HEK293 (cell line): ENCODE measurements at regions not wholly inside any gene's neighbourhood (a gene's known extent, or its start where the extent isn't known, plus 50 kb on each side); places are given as distances from the start of the nearest gene placed in this dataset.

Source experiments
- CTCF ChIA-PET: fragments of 350-600 bp; formaldehyde crosslinking; extraction: SDS; loops from one replicate; lab custom pipeline; 2021; ENCODE audit warnings: antibody characterized with exemption; lab: Yijun Ruan, JAX
- POLR2A ChIA-PET: fragments of 300-600 bp; formaldehyde crosslinking; extraction: SDS; loops from one replicate; lab custom pipeline; 2020; ENCODE audit warnings: antibody characterized with exemption, inconsistent platforms; lab: Yijun Ruan, JAX
- H3K27ac ChIP-seq: fragments of 200-500 bp; sonication (Bioruptor generic); 2 replicates; pipeline ENCODE4 v1.5.1; 2014; ENCODE audit warnings: low read depth, low read length, control low read depth, inconsistent platforms; ENCODE audit errors: extremely low read depth
- H3K36me3 ChIP-seq, 2 experiments: fragments of 200-500 bp in 1 of 2; sonication (Bioruptor generic) in 1 of 2; 1 replicate in 1 of 2; 2 replicates in 1 of 2; pipeline ENCODE4 v1.5.1; 2014 to 2017; ENCODE audit warnings: inconsistent platforms in 2 of 2, low read length in 2 of 2; ENCODE audit not compliant: control insufficient read depth in 2 of 2, insufficient read depth in 1 of 2
- H3K4me1 ChIP-seq: fragments of 200-500 bp; sonication (Bioruptor generic); 2 replicates; pipeline ENCODE4 v1.5.1; 2014; ENCODE audit warnings: mild to moderate bottlenecking, low read length, inconsistent platforms; ENCODE audit not compliant: control insufficient read depth, insufficient read depth
- H3K4me3 ChIP-seq: 2 replicates; pipeline ENCODE4 v1.5.1; 2011; ENCODE audit warnings: low read depth, mild to moderate bottlenecking, control low read depth, low read length, moderate library complexity
- H3K9me3 ChIP-seq: fragments of 200-500 bp; sonication (Bioruptor generic); 2 replicates; pipeline ENCODE4 v1.5.1; 2014; ENCODE audit warnings: low read depth, low read length, inconsistent platforms; ENCODE audit not compliant: control insufficient read depth, insufficient read depth
- GFI1B ChIP-seq: fragments of 450-650 bp; formaldehyde crosslinking; IDR thresholded peaks from 2 replicates; pipeline ENCODE4 v1.5.1; 2016; ENCODE audit warnings: missing biosample characterization, missing genetic modification characterization
- KLF7 ChIP-seq: fragments of 450-650 bp; formaldehyde crosslinking; IDR thresholded peaks from 2 replicates; pipeline ENCODE4 v1.5.1; 2016; ENCODE audit warnings: missing biosample characterization, missing genetic modification characterization, borderline replicate concordance
- KLF9 ChIP-seq: fragments of 450-650 bp; formaldehyde crosslinking; IDR thresholded peaks from 2 replicates; pipeline ENCODE4 v1.5.1; 2016; ENCODE audit warnings: missing biosample characterization, missing genetic modification characterization, low read depth
- PRDM4 ChIP-seq: fragments of 450-650 bp; formaldehyde crosslinking; IDR thresholded peaks from 2 replicates; pipeline ENCODE4 v1.5.1; 2017; ENCODE audit warnings: missing biosample characterization, missing genetic modification characterization
- REPIN1 ChIP-seq: fragments of 450-650 bp; formaldehyde crosslinking; IDR thresholded peaks from 2 replicates; pipeline ENCODE4 v1.5.1; 2017; ENCODE audit warnings: missing biosample characterization, missing genetic modification characterization, low read depth
- ZBTB20 ChIP-seq: fragments of 450-650 bp; formaldehyde crosslinking; IDR thresholded peaks from 2 replicates; pipeline ENCODE4 v1.5.1; 2016; ENCODE audit warnings: missing biosample characterization, missing genetic modification characterization
- ZBTB48 ChIP-seq: fragments of 450-650 bp; formaldehyde crosslinking; IDR thresholded peaks from 2 replicates; pipeline ENCODE4 v1.5.1; 2016; ENCODE audit warnings: missing biosample characterization, missing genetic modification characterization
- ZBTB7A ChIP-seq: fragments of 450-650 bp; formaldehyde crosslinking; IDR thresholded peaks from 2 replicates; pipeline ENCODE4 v1.5.1; 2016; ENCODE audit warnings: low read depth, missing biosample characterization, missing genetic modification characterization
- ZEB2 ChIP-seq: fragments of 450-650 bp; formaldehyde crosslinking; IDR thresholded peaks from 2 replicates; pipeline ENCODE4 v1.5.1; 2016; ENCODE audit warnings: missing biosample characterization, missing genetic modification characterization
- ZNF133 ChIP-seq: fragments of 450-650 bp; formaldehyde crosslinking; IDR thresholded peaks from 2 replicates; pipeline ENCODE4 v1.5.1; 2016; ENCODE audit warnings: missing biosample characterization, missing genetic modification characterization
- ZNF138 ChIP-seq: fragments of 450-650 bp; formaldehyde crosslinking; IDR thresholded peaks from 2 replicates; pipeline ENCODE4 v1.5.1; 2016; ENCODE audit warnings: missing biosample characterization, missing genetic modification characterization, borderline replicate concordance
- ZNF19 ChIP-seq: fragments of 450-650 bp; formaldehyde crosslinking; IDR thresholded peaks from 2 replicates; pipeline ENCODE4; 2016; ENCODE audit warnings: missing biosample characterization, missing genetic modification characterization, low read depth
- ZNF239 ChIP-seq: fragments of 450-650 bp; formaldehyde crosslinking; IDR thresholded peaks from 2 replicates; pipeline ENCODE4 v1.5.1; 2016; ENCODE audit warnings: missing biosample characterization, missing genetic modification characterization
- ZNF350 ChIP-seq: fragments of 450-650 bp; formaldehyde crosslinking; IDR thresholded peaks from 2 replicates; pipeline ENCODE4 v1.5.0; 2017; ENCODE audit warnings: missing biosample characterization, mild to moderate bottlenecking, missing genetic modification characterization
- ZNF404 ChIP-seq: fragments of 450-650 bp; formaldehyde crosslinking; IDR thresholded peaks from 2 replicates; pipeline ENCODE4 v1.5.1; 2017; ENCODE audit warnings: missing biosample characterization, missing genetic modification characterization
- ZNF529 ChIP-seq: fragments of 450-650 bp; formaldehyde crosslinking; IDR thresholded peaks from 2 replicates; pipeline ENCODE4 v1.5.1; 2017; ENCODE audit warnings: missing genetic modification characterization, missing biosample characterization; ENCODE audit not compliant: insufficient replicate concordance
- ZNF561 ChIP-seq: fragments of 450-650 bp; IDR thresholded peaks from 2 replicates; pipeline ENCODE4 v1.5.1; 2018; ENCODE audit warnings: missing biosample characterization, missing genetic modification characterization, borderline replicate concordance
- ZNF596 ChIP-seq: fragments of 450-650 bp; IDR thresholded peaks from 2 replicates; pipeline ENCODE4 v1.5.0; 2018; ENCODE audit warnings: missing biosample characterization, mild to moderate bottlenecking, missing genetic modification characterization, moderate library complexity
- ZNF830 ChIP-seq: fragments of 450-650 bp; IDR thresholded peaks from 2 replicates; pipeline ENCODE4 v1.5.0; 2018; ENCODE audit warnings: missing biosample characterization, missing genetic modification characterization, low read depth, mild to moderate bottlenecking, moderate library complexity
- ZSCAN23 ChIP-seq: fragments of 450-650 bp; formaldehyde crosslinking; IDR thresholded peaks from 2 replicates; pipeline ENCODE4 v1.5.1; 2016; ENCODE audit warnings: missing biosample characterization, missing genetic modification characterization
- ZSCAN30 ChIP-seq: fragments of 450-650 bp; IDR thresholded peaks from 2 replicates; pipeline ENCODE4 v1.5.1; 2018; ENCODE audit warnings: missing biosample characterization, mild to moderate bottlenecking, missing genetic modification characterization, moderate library complexity
- TF ChIP-seq, protein P1 (sequence below): fragments of 450-650 bp; formaldehyde crosslinking; IDR thresholded peaks from 2 replicates; pipeline ENCODE4 v1.5.1; 2016; ENCODE audit warnings: missing biosample characterization, missing genetic modification characterization

GRCh38 chr6:22059946-22060345, 236.9 kb downstream of the PRL start (continued):
- TF ChIP-seq PRDM4 (tag by site-specific recombination) (no peak), ZNF561 (tag by site-specific recombination) (no peak), ZBTB48 (tag by site-specific recombination) (no peak), ZBTB20 (tag by site-specific recombination) (no peak), ZNF350 (tag by site-specific recombination) (no peak)

- Histone ChIP-seq H3K4me3 (no peak overlapping the region), H3K4me1 (peaks cover 11% of the 10 kb centered on the region), H3K36me3 (no peaks in the 10 kb centered on the region), H3K9me3 (no peaks in the 10 kb centered on the region), H3K27ac (no peak overlapping the region)
- POLR2A ChIA-PET = no interaction called here
- CTCF ChIA-PET = interaction anchor here (0.7 to 1.3 kb wide), 2 partner anchors 16 to 695 kb away, joined by 3 to 4 read pairs; no protein-coding TSS in a partner anchor
- TF ChIP-seq ZNF596 (tag by site-specific recombination) (no peak), REPIN1 (tag by site-specific recombination) (no peak), ZSCAN30 (tag by site-specific recombination) (no peak), ZNF239 (tag by site-specific recombination) (no peak), ZNF830 (no peak), KLF7 (tag by site-specific recombination) (no peak), ZNF404 (tag by site-specific recombination) (no peak), GFI1B (tag by site-specific recombination) (no peak), KLF9 (no peak), ZSCAN23 (tag by site-specific recombination) (no peak)
- TF ChIP-seq, protein P1, sequence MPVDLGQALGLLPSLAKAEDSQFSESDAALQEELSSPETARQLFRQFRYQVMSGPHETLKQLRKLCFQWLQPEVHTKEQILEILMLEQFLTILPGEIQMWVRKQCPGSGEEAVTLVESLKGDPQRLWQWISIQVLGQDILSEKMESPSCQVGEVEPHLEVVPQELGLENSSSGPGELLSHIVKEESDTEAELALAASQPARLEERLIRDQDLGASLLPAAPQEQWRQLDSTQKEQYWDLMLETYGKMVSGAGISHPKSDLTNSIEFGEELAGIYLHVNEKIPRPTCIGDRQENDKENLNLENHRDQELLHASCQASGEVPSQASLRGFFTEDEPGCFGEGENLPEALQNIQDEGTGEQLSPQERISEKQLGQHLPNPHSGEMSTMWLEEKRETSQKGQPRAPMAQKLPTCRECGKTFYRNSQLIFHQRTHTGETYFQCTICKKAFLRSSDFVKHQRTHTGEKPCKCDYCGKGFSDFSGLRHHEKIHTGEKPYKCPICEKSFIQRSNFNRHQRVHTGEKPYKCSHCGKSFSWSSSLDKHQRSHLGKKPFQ (tag by site-specific recombination) = no peak
Observed at GRCh38 chr6:22062807-22063408, 233.9 kb downstream of the PRL start.

- Histone ChIP-seq H3K4me3 (no peak overlapping the region), H3K4me1 (peaks cover 11% of the 10 kb centered on the region), H3K9me3 (no peaks in the 10 kb centered on the region), H3K27ac (no peak overlapping the region), H3K36me3 (no peaks in the 10 kb centered on the region)
- TF ChIP-seq ZBTB7A (no peak), ZEB2 (tag by site-specific recombination) (no peak), ZNF19 (tag by site-specific recombination) (no peak), ZNF596 (tag by site-specific recombination) (no peak), ZNF138 (tag by site-specific recombination) (no peak), ZNF133 (tag by site-specific recombination) (no peak), ZNF529 (tag by site-specific recombination) (no peak)
- ChIA-PET CTCF (interaction anchor here (0.7 to 1.3 kb wide), 2 partner anchors 18 to 19 kb away, joined by 3 to 4 read pairs; no protein-coding TSS in a partner anchor), POLR2A (no interaction called here)
Observed at GRCh38 chr6:22064558-22064957, 232.3 kb downstream of the PRL start.
